A549 (cell line): ENCODE measurements at regions not wholly inside any gene's neighbourhood (a gene's known extent, or its start where the extent isn't known, plus 50 kb on each side); places are given as distances from the start of the nearest gene placed in this dataset.
"Not testable (repeated sequence)": the region's sequence is repeated elsewhere in the genome, so short reads cannot be mapped to it uniquely, and the experiment has no call there.

Source experiments
- ATAC-seq, 2 experiments: fragments of 200-7000 bp in 1 of 2; fragments of >200 bp in 1 of 2; cut with Nextera tagmentation in 1 of 2; cut with Tn5 transposase in 1 of 2; 3 replicates each; pipeline versions ENCODE4 v1.8.0 to v1.9.1; 2018 to 2020; ENCODE audit warnings: mild to moderate bottlenecking in 1 of 2, moderate library complexity in 1 of 2
- CTCF ChIA-PET: fragments of 300-600 bp; sonication (Branson Sonifier 250); formaldehyde crosslinking; extraction: SDS; loops from one replicate; lab custom pipeline; 2021; ENCODE audit warnings: antibody characterized with exemption, inconsistent platforms; lab: Yijun Ruan, JAX
- POLR2A ChIA-PET: fragments of 350-600 bp; formaldehyde crosslinking; extraction: SDS; loops from one replicate; lab custom pipeline; 2021; ENCODE audit warnings: antibody characterized with exemption, inconsistent platforms; lab: Yijun Ruan, JAX
- DNase-seq, 2 experiments: peaks; one replicate each; pipeline versions ENCODE4 v3.0.0 to v3.0.0-alpha.2; 2011 to 2016; ENCODE audit warnings: low read depth in 1 of 2, low spot score in 1 of 2
- FAIRE-seq: peaks from 2 replicates; lab custom pipeline; 2011; peaks lifted over from hg19 to GRCh38; lab: Jason Lieb, UNC
- H3K27ac ChIP-seq, 2 experiments: fragments of >200 bp; sonication (Bioruptor Twin); formaldehyde crosslinking; 3 replicates each; pipeline ENCODE4 v1.5.1; 2016 to 2017
- H3K4me1 ChIP-seq: fragments of >200 bp; sonication (Bioruptor Twin); formaldehyde crosslinking; 3 replicates; pipeline ENCODE4 v1.6.1; 2016
- H3K4me2 ChIP-seq: fragments of >200 bp; sonication (Bioruptor Twin); formaldehyde crosslinking; 3 replicates; pipeline ENCODE4 v1.6.1; 2016
- H3K4me3 ChIP-seq: fragments of >200 bp; sonication (Bioruptor Twin); formaldehyde crosslinking; 3 replicates; pipeline ENCODE4 v1.5.1; 2016
- H3K9me3 ChIP-seq: fragments of >200 bp; sonication (Bioruptor Twin); formaldehyde crosslinking; 3 replicates; pipeline ENCODE4 v1.6.1; 2016
- whole genome bisulfite sequencing: methylation state at CpG from one replicate; pipeline ENCODE4 v1.1.6; 2017; ENCODE audit errors: missing lambda C conversion rate; 5-methylcytosine and 5-hydroxymethylcytosine counted together
- TF ChIP-seq, protein P1 (sequence below): fragments of >200 bp; sonication (Bioruptor Twin); formaldehyde crosslinking; IDR thresholded peaks from 3 replicates; pipeline ENCODE4 v1.5.1; 2016

DNA sequence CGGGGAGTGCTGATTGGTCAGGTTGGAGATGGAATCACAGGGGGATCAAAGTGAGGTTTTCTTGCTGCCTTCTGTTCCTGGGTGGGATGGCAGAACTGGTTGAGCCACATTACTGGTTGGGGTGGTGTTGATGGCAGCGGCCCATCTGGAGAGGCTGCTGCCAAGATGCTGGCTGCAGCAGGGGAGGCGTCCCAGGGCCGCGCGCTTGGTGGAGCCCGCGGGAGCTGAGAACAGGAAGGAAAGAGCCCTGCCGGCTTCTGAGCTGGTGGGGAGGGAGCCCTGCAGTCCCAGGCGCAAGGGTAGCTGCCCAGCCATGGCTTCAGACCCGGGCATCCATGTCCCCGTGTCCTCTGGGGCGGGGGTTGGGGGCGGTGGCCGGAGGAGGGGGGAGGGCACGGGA lies 609.3 kb downstream of the SPATA31A6 start:
- CTCF ChIA-PET, ATAC-seq, DNase-seq, H3K9me3 ChIP-seq, POLR2A ChIA-PET, H3K4me2 ChIP-seq, FAIRE-seq, H3K4me1 ChIP-seq, H3K27ac ChIP-seq, H3K4me3 ChIP-seq: not testable (repeated sequence)
- WGBS = 9% methylated on average over 15 of the region's 16 CpGs

DNA sequence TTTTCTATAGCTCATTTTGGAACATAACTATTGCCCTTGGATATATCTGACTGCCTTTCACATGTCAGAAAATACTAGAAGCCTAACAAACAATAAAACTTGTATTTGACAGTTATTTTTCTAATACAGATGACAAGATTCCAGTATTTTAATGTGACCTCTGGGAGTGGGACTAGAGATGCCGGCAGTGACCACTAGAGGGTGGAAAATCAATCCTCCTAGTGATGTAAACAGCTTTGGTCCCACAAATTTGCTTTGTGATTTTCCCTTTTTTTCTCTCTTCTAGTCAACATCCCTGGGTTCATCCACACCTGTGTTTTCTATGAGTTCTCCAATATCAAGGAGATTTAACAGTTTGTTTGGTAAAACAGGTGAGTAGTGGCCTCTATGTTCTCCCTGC lies 615.1 kb downstream of the SPATA31A6 start:
- CTCF ChIA-PET, POLR2A ChIA-PET, H3K27ac ChIP-seq, H3K4me3 ChIP-seq, H3K4me2 ChIP-seq, H3K4me1 ChIP-seq, FAIRE-seq, DNase-seq, H3K9me3 ChIP-seq: not testable (repeated sequence)
- TF ChIP-seq, protein P1, sequence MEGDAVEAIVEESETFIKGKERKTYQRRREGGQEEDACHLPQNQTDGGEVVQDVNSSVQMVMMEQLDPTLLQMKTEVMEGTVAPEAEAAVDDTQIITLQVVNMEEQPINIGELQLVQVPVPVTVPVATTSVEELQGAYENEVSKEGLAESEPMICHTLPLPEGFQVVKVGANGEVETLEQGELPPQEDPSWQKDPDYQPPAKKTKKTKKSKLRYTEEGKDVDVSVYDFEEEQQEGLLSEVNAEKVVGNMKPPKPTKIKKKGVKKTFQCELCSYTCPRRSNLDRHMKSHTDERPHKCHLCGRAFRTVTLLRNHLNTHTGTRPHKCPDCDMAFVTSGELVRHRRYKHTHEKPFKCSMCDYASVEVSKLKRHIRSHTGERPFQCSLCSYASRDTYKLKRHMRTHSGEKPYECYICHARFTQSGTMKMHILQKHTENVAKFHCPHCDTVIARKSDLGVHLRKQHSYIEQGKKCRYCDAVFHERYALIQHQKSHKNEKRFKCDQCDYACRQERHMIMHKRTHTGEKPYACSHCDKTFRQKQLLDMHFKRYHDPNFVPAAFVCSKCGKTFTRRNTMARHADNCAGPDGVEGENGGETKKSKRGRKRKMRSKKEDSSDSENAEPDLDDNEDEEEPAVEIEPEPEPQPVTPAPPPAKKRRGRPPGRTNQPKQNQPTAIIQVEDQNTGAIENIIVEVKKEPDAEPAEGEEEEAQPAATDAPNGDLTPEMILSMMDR = 0 out of 3 replicates have a peak, but pooled peaks have one; percentile 8
- peak; percentile 54 to 76; a peak in 3 of 6 replicates for ATAC-seq
- 0% methylated on average over 1 of the region's 1 CpG for WGBS

DNA sequence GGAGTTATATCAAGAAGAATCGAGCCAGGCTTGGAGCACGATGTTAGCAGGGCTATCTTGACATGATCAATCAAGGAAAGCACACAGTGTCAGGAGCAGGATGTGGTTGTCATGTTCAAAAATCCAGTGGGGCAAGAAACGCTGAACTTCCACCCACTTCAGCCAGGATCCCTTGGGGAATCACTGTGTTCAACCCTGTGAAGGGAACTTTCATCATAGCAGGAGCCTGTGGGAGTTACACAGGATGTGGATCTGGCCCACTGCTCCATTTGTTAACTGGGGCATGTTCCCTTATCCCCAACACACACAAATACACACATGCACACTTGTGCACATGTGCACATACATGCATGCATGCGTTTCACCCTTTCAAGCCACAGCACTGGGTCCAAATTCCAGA lies 619.3 kb downstream of the SPATA31A6 start:
- FAIRE-seq, CTCF ChIA-PET, H3K4me2 ChIP-seq, H3K27ac ChIP-seq, ATAC-seq, POLR2A ChIA-PET, H3K4me3 ChIP-seq, DNase-seq, H3K9me3 ChIP-seq, H3K4me1 ChIP-seq: not testable (repeated sequence)
- 0% methylated on average over 4 of the region's 4 CpGs for WGBS

DNA sequence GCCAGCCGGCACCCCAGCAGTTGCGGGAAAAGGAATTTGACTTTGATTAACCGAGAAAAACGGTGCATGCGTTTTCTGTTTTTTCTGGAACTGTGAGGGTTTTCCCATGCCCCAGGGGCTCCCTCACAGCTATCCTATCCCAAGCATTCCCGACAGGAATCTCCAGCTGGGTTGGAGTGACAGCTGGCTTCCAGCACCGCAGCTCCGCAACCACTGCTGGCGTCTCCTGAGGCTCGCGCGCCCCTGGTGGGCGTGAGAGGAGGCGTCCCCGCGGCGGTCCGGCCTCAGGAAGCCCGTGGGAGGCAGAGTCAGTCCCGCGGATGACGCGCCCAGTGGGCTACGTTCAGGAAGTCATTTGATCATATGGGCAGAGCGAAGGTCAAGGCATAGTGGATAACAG lies 623.2 kb downstream of the SPATA31A6 start:
- POLR2A ChIA-PET = not testable (repeated sequence)
- DNase-seq = peak in 1 of 2 experiments; percentile 12

DNA sequence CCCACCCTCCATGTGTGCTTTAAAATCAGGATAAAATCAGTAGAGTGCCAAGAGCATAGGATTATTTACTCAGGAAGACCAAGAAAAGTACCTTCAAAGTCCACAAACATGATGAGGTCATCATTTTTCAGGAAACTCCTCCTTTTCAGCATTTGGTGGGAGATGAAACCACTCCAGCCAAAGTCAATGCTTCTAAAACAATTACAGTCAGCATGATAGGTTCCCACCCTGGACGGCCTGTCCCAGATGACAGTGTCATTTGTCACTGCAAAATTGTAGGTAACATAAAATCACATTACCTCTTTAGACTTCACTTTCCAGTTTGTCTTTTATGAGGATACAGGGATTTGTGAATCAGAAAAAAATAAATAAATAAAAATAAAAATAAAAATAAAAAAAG lies 638.0 kb downstream of the SPATA31A6 start:
- CTCF ChIA-PET, H3K9me3 ChIP-seq, DNase-seq, H3K27ac ChIP-seq, H3K4me3 ChIP-seq, FAIRE-seq, ATAC-seq, H3K4me1 ChIP-seq, POLR2A ChIA-PET, H3K4me2 ChIP-seq: not testable (repeated sequence)
- no CpG with 5 or more reads among the region's 1 CpG for WGBS

More for the DNA sequence above, 623.2 kb downstream of the SPATA31A6 start:
- 4% methylated on average over 24 of the region's 25 CpGs for WGBS
- H3K4me1 ChIP-seq, H3K27ac ChIP-seq, H3K9me3 ChIP-seq, H3K4me3 ChIP-seq, CTCF ChIA-PET, FAIRE-seq: not testable (repeated sequence)
- ATAC-seq = peak; percentile 94 to 95
- 0 out of 3 replicates have a peak overlapping the region, but pooled peaks have one; percentile 32 for H3K4me2 ChIP-seq

DNA sequence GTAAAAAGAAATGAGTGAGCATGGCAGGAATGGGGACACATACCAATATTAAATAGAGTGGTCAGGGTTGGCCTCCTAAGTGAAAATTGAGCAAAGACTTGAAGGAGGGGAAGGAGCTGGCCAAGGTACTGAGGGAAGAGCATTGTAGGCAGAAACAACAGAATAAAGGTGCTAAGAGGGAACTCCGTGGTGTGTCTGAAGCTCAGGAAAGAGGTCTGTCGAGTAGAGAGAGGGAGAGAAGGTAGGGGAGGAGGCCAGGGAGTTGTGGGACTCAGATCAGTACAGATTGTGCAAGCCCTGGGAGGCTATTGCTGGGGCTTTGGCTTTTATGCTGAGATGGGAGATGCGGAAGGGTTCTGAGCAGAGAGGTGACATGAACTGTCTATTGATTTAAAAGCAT lies 664.7 kb downstream of the SPATA31A6 start:
- WGBS = no CpG with 5 or more reads among the region's 3 CpGs

DNA sequence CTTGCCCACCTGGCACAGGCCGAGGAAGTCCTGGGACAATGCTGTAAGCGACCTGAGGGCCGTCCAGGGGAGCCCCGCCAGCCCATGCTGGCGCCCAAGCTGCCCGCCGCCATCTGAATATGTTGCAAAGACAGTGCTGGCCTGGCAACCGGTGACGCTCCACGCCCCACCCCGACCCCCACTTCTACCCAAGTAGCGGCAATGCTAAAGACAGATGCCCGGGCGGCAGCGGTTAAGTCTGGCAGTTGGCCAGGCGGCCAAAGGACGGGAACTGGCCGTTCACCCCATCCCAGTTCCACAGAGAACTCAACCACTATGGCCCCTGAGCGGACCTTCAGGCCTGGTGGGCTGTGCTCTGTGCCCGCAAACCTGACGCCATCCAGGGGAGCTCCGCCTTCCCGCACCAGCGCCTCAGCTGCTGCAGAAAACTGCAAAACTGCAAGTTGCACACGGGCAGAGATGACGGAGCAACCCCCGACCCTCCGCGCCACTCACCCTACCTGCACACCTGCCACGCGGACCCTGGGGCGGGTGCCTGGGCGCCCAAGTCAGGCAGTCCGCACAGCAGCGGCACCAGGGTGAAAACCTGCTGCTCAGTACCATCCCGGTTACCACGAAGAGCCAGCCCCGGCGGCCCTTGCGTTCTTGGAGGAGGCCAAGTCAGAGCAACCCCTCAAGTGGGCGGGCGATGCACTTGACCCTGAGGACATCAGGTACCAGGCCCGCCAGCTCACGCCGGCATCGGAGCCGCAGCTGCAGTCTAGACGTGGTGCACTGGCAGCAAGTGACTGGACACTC lies 667.6 kb downstream of the SPATA31A6 start:
- CTCF ChIA-PET, POLR2A ChIA-PET, FAIRE-seq, H3K9me3 ChIP-seq, H3K4me3 ChIP-seq, H3K27ac ChIP-seq, DNase-seq, H3K4me1 ChIP-seq, ATAC-seq, H3K4me2 ChIP-seq: not testable (repeated sequence)
- 57% methylated on average over 21 of the region's 48 CpGs for WGBS

More for the DNA sequence above, 664.7 kb downstream of the SPATA31A6 start:
- CTCF ChIA-PET, H3K4me2 ChIP-seq, FAIRE-seq, H3K9me3 ChIP-seq, DNase-seq, ATAC-seq, H3K4me1 ChIP-seq, H3K4me3 ChIP-seq, H3K27ac ChIP-seq, POLR2A ChIA-PET: not testable (repeated sequence)

DNA sequence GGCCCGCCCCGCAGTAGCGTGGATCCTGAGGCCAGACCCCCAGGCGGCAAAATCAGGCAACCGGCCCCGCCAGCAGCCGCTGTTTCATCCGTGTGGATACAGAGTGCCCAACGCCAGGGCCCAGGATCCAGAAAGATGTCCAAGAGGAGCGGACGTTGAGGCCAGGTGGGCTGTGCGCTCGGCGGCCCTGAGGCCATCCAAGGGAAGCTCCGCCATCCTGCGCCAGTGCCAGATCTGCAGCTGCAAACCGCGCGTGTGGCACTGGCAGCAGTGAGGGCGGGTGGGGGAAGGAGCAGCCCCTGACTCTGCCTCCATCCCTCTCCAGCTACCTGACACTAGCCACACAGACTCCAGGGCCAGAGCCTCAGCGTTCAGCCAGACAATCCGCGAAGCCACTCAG lies 668.2 kb downstream of the SPATA31A6 start:
- DNase-seq, CTCF ChIA-PET, ATAC-seq, H3K27ac ChIP-seq, FAIRE-seq, H3K4me3 ChIP-seq, H3K4me1 ChIP-seq, POLR2A ChIA-PET, H3K9me3 ChIP-seq: not testable (repeated sequence)
- 100% methylated on average over 3 of the region's 23 CpGs for WGBS
- peak overlapping the region; percentile 88 for H3K4me2 ChIP-seq
